Right ventricle myocardium superior (tissue), 1 donor: ENCODE measurements at regions not wholly inside any gene's neighbourhood (a gene's known extent, or its start where the extent isn't known, plus 50 kb on each side); places are given as distances from the start of the nearest gene placed in this dataset.

Source experiments
- ATAC-seq: fragments of 200-7000 bp; cut with Tn5 transposase; one replicate; pipeline ENCODE4 v1.9.1; 2020; ENCODE audit warnings: mild to moderate bottlenecking; ENCODE audit not compliant: poor library complexity
- DNase-seq: peaks from one replicate; pipeline ENCODE4 v3.0.0-alpha.2; 2020
- intact Hi-C: fragments of 100-400 bp; cut with DNase I; formaldehyde crosslinking; loops from one replicate; pipeline ENCODE4 v1.11.2; 2022
- donor health status: DM: no; HTN: yes; CAD: no; lungs with severe emphysema.

GRCh38 chr12:59911516-59911915 lies 315.7 kb downstream of the SLC16A7 start:
- ATAC-seq: no peak
- no peak for DNase-seq
- intact Hi-C loops: no loop called here

GRCh38 chr12:59916988-59917387 lies 321.2 kb downstream of the SLC16A7 start:
- ATAC-seq (no peak), DNase-seq (no peak)
- intact Hi-C loops: no loop called here

- no peak for DNase-seq
- intact Hi-C loops: no loop called here
- ATAC-seq: no peak
Measured at GRCh38 chr12:59927032-59927431, 331.2 kb downstream of the SLC16A7 start.

- intact Hi-C loops: no loop called here
- ATAC-seq (no peak), DNase-seq (no peak)
Measured at GRCh38 chr12:59928416-59928815, 332.6 kb downstream of the SLC16A7 start.

- DNase-seq: no peak
- no peak for ATAC-seq
- intact Hi-C loops: no loop called here
Measured at GRCh38 chr12:59929110-59929509, 333.3 kb downstream of the SLC16A7 start.

GRCh38 chr12:59934486-59934885 lies 338.7 kb downstream of the SLC16A7 start:
- ATAC-seq: no peak

GRCh38 chr12:59936534-59936933 lies 340.7 kb downstream of the SLC16A7 start:
- ATAC-seq: no peak

More at GRCh38 chr12:59934486-59934885, 338.7 kb downstream of the SLC16A7 start:
- DNase-seq: no peak
- intact Hi-C loops: no loop called here

GRCh38 chr12:59937148-59937547 lies 341.3 kb downstream of the SLC16A7 start:
- intact Hi-C loops: no loop called here
- ATAC-seq: no peak

More at GRCh38 chr12:59936534-59936933, 340.7 kb downstream of the SLC16A7 start:
- intact Hi-C loops: no loop called here
- DNase-seq: no peak

GRCh38 chr12:59938190-59938962 lies 342.5 kb downstream of the SLC16A7 start:
- intact Hi-C loops: no loop called here
- DNase-seq (no peak), ATAC-seq (no peak)

More at GRCh38 chr12:59937148-59937547, 341.3 kb downstream of the SLC16A7 start:
- no peak for DNase-seq

GRCh38 chr12:59940631-59941342 lies 345.0 kb downstream of the SLC16A7 start:
- intact Hi-C loops: no loop called here
- DNase-seq: no peak
- no peak for ATAC-seq

GRCh38 chr12:59941461-59941860 lies 345.6 kb downstream of the SLC16A7 start:
- intact Hi-C loops: no loop called here
- ATAC-seq (no peak), DNase-seq (no peak)

- ATAC-seq: no peak
- DNase-seq: no peak
- intact Hi-C loops: no loop called here
Measured at GRCh38 chr12:59944177-59944576, 348.3 kb downstream of the SLC16A7 start.

GRCh38 chr12:59946635-59947034 lies 350.8 kb downstream of the SLC16A7 start:
- intact Hi-C loops: no loop called here
- ATAC-seq: no peak

GRCh38 chr12:59963546-59963945 lies 367.7 kb downstream of the SLC16A7 start:
- no peak for ATAC-seq
- intact Hi-C loops: no loop called here
- no peak for DNase-seq

More at GRCh38 chr12:59946635-59947034, 350.8 kb downstream of the SLC16A7 start:
- no peak for DNase-seq

- ATAC-seq: no peak
Measured at GRCh38 chr12:59972905-59973304, 377.1 kb downstream of the SLC16A7 start.

GRCh38 chr12:59973515-59973914 lies 377.7 kb downstream of the SLC16A7 start:
- no peak for DNase-seq
- no peak for ATAC-seq
- intact Hi-C loops: no loop called here

More at GRCh38 chr12:59972905-59973304, 377.1 kb downstream of the SLC16A7 start:
- DNase-seq: no peak
- intact Hi-C loops: no loop called here

- intact Hi-C loops: no loop called here
- DNase-seq (no peak), ATAC-seq (no peak)
Measured at GRCh38 chr12:59977779-59978178, 381.9 kb downstream of the SLC16A7 start.

GRCh38 chr12:59980476-59980875 lies 384.6 kb downstream of the SLC16A7 start:
- DNase-seq: no peak
- no peak for ATAC-seq
- intact Hi-C loops: no loop called here

GRCh38 chr12:59999291-59999690 lies 403.5 kb downstream of the SLC16A7 start:
- DNase-seq (no peak), ATAC-seq (no peak)
- intact Hi-C loops: no loop called here

GRCh38 chr12:60010486-60010885 lies 414.7 kb downstream of the SLC16A7 start:
- ATAC-seq (no peak), DNase-seq (no peak)
- intact Hi-C loops: no loop called here
